MM.1S (cell line): ENCODE measurements at regions not wholly inside any gene's neighbourhood (a gene's known extent, or its start where the extent isn't known, plus 50 kb on each side); places are given as distances from the start of the nearest gene placed in this dataset.

Source experiments
- EZH2 ChIP-seq: fragments of 300-600 bp; sonication (generic); optimal IDR thresholded peaks from 2 replicates; pipeline ENCODE3; 2017; ENCODE audit warnings: low read depth, mild to moderate bottlenecking, antibody characterized with exemption, low read length, mixed read lengths
- EZH2phosphoT487 ChIP-seq: fragments of 300-600 bp; sonication (generic); IDR thresholded peaks from 2 replicates; pipeline ENCODE4 v1.6.1; 2018; ENCODE audit warnings: antibody characterized with exemption, low read length
- TF ChIP-seq, protein P1 (sequence below): fragments of 300-600 bp; sonication (generic); IDR thresholded peaks from 2 replicates; pipeline ENCODE4 v1.5.1; 2016; ENCODE audit warnings: antibody characterized with exemption, low read length, mixed read lengths

DNA sequence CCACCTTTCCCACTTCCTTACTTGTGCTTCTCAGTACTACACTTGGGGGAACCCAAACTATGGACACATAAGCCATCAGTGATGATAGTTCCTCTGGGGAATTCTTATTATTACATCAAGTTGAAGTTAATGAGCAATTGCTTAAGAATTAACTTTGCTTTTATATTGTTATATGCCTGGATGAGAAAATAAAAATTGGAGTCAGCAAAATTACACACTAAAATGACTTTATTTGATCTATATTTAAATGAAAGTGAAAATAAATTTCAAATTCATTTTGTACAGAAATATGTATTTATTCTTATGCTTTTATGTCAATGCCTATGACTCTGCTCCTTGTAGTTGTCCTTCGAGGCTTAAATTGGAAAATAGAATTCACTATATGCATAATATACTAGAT is 149.4 kb upstream of the KCND2 start:
- TF ChIP-seq, protein P1, sequence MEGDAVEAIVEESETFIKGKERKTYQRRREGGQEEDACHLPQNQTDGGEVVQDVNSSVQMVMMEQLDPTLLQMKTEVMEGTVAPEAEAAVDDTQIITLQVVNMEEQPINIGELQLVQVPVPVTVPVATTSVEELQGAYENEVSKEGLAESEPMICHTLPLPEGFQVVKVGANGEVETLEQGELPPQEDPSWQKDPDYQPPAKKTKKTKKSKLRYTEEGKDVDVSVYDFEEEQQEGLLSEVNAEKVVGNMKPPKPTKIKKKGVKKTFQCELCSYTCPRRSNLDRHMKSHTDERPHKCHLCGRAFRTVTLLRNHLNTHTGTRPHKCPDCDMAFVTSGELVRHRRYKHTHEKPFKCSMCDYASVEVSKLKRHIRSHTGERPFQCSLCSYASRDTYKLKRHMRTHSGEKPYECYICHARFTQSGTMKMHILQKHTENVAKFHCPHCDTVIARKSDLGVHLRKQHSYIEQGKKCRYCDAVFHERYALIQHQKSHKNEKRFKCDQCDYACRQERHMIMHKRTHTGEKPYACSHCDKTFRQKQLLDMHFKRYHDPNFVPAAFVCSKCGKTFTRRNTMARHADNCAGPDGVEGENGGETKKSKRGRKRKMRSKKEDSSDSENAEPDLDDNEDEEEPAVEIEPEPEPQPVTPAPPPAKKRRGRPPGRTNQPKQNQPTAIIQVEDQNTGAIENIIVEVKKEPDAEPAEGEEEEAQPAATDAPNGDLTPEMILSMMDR: no peak
- no peak for TF ChIP-seq EZH2phosphoT487
- TF ChIP-seq EZH2: no peak
